ENCODE measurements at regions not wholly inside any gene's neighbourhood (a gene's known extent, or its start where the extent isn't known, plus 50 kb on each side); places are given as distances from the start of the nearest gene placed in this dataset.

DNA sequence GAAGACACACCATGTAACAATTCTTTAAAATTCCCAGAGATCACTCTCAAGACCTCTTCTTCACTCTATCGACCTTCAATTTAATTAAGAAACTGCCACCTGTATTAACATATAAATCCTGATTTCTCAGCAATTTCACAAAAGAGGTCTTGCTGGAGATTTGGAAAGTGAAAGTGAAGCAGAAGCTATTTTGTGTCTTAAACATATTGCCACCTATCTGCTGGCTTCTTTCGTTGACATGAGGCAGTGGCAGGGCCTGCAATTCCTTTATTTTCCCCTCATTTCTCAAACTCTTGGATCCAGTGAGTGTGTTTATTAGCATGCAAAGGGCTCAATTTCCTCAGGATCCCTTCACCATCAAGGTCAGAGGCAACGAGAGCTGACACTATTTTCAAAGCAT is 780.2 kb upstream of the SLITRK1 start:
- POLR2A ChIA-PET (ENCODE audit: unreplicated experiment): no interaction called here
- DNase-seq: no peak
- Histone ChIP-seq H3K9me3 (ENCODE audit: insufficient read depth, low read depth) (no peaks in the 10 kb centered on the region), H3K4me2 (no peak overlapping the region), H3K4me1 (replicated peaks; ENCODE audit: insufficient read depth) (no peaks in the 10 kb centered on the region), H3K79me2 (ENCODE audit: low read depth) (no peaks in the 10 kb centered on the region), H3K4me3 (no peak overlapping the region), H2AFZ (no peak overlapping the region), H3K9me2 (ENCODE audit: insufficient read depth) (no peaks in the 10 kb centered on the region; the same call in 1 of the 2 replicates), H4K20me1 (ENCODE audit: insufficient read depth) (no peaks in the 10 kb centered on the region), H3K27ac (no peak overlapping the region), H3K36me3 (ENCODE audit: low read depth) (no peaks in the 10 kb centered on the region), H3F3A (ENCODE audit: insufficient read depth, low read depth) (no peaks in the 10 kb centered on the region), H3K27me3 (ENCODE audit: insufficient read depth, low read depth) (no peaks in the 10 kb centered on the region)
- CTCF ChIA-PET: no interaction called here
- TF ChIP-seq, protein P1, sequence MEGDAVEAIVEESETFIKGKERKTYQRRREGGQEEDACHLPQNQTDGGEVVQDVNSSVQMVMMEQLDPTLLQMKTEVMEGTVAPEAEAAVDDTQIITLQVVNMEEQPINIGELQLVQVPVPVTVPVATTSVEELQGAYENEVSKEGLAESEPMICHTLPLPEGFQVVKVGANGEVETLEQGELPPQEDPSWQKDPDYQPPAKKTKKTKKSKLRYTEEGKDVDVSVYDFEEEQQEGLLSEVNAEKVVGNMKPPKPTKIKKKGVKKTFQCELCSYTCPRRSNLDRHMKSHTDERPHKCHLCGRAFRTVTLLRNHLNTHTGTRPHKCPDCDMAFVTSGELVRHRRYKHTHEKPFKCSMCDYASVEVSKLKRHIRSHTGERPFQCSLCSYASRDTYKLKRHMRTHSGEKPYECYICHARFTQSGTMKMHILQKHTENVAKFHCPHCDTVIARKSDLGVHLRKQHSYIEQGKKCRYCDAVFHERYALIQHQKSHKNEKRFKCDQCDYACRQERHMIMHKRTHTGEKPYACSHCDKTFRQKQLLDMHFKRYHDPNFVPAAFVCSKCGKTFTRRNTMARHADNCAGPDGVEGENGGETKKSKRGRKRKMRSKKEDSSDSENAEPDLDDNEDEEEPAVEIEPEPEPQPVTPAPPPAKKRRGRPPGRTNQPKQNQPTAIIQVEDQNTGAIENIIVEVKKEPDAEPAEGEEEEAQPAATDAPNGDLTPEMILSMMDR (conservative IDR thresholded peaks at IDR 0.05): no peak
- no peak for TF ChIP-seq EZH2 (IDR thresholded peaks at IDR 0.05; ENCODE audit: low read depth)
- no TSS peak for BruUV-seq (replicated peaks)
- intact Hi-C loops (cut with micrococcal nuclease; ENCODE audit: unreplicated experiment): no loop called here

DNA sequence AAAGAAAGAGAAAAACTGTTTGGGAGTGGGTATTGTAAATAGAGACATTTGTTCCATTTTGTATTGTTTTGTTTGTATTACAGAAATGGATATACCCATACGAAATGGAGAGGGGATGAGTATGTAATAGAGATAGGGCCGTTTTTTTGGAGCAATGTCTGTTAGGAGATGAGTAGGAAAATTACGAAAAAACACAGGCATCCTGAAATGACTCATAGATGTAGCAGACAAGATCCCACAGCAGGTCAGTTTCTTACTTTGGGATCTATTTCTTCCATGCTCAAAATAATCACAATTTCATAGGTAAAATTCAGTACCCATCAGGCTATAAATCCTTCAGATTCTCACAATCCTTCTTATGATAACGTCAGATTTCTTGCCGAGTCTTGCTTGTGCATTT is 779.4 kb upstream of the SLITRK1 start:
- H3K27me3 ChIP-seq (ENCODE audit: insufficient read depth, low read depth): no peaks in the 10 kb centered on the region
- H3K79me2 ChIP-seq (ENCODE audit: low read depth): no peaks in the 10 kb centered on the region
- H3K36me3 ChIP-seq (ENCODE audit: low read depth): no peaks in the 10 kb centered on the region
- H3K27ac ChIP-seq: no peak overlapping the region
- no peak overlapping the region for H3K4me3 ChIP-seq
- BruUV-seq (replicated peaks): no TSS peak
- H4K20me1 ChIP-seq (ENCODE audit: insufficient read depth): no peaks in the 10 kb centered on the region
- no peaks in the 10 kb centered on the region; the same call in 1 of the 2 replicates for H3K9me2 ChIP-seq (ENCODE audit: insufficient read depth)
- H3K4me1 ChIP-seq (replicated peaks; ENCODE audit: insufficient read depth): no peaks in the 10 kb centered on the region
- ChIA-PET POLR2A (ENCODE audit: unreplicated experiment) (no interaction called here), CTCF (no interaction called here)
- TF ChIP-seq, protein P1 (conservative IDR thresholded peaks at IDR 0.05): no peak
- TF ChIP-seq EZH2 (IDR thresholded peaks at IDR 0.05; ENCODE audit: low read depth): no peak
- intact Hi-C loops (cut with micrococcal nuclease; ENCODE audit: unreplicated experiment): no loop called here
- H3F3A ChIP-seq (ENCODE audit: insufficient read depth, low read depth): no peaks in the 10 kb centered on the region
- H3K9me3 ChIP-seq (ENCODE audit: insufficient read depth, low read depth): no peaks in the 10 kb centered on the region
- no peak overlapping the region for H3K4me2 ChIP-seq
- DNase-seq: no peak
- H2AFZ ChIP-seq: no peak overlapping the region

DNA sequence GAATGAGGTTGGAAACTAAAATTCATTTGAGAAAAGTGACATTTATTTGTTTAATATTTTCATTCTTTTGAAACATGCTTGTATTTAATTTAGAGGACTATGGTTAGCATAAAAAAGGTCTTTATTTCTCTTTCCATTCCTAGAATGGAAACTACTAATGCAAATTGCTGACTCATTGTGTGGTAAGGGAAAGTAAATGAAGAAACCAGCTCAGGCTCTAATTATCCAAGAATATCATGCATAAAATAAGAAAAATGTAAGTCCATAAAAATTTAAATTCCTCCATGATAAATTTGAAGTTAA is 777.0 kb upstream of the SLITRK1 start:
- DNase-seq: no peak
- H3K27me3 ChIP-seq (ENCODE audit: insufficient read depth, low read depth): no peaks in the 10 kb centered on the region
- H3K4me3 ChIP-seq: no peak overlapping the region
- H2AFZ ChIP-seq: no peak overlapping the region
- no peak for TF ChIP-seq EZH2 (IDR thresholded peaks at IDR 0.05; ENCODE audit: low read depth)
- TF ChIP-seq, protein P1 (conservative IDR thresholded peaks at IDR 0.05): no peak
- H3K79me2 ChIP-seq (ENCODE audit: low read depth): no peaks in the 10 kb centered on the region
- intact Hi-C loops (cut with micrococcal nuclease; ENCODE audit: unreplicated experiment): no loop called here
- no peaks in the 10 kb centered on the region; the same call in 1 of the 2 replicates for H3K9me2 ChIP-seq (ENCODE audit: insufficient read depth)
- ChIA-PET POLR2A (ENCODE audit: unreplicated experiment) (no interaction called here), CTCF (no interaction called here)
- H3K36me3 ChIP-seq (ENCODE audit: low read depth): no peaks in the 10 kb centered on the region
- H3K4me1 ChIP-seq (replicated peaks; ENCODE audit: insufficient read depth): no peaks in the 10 kb centered on the region
- H4K20me1 ChIP-seq (ENCODE audit: insufficient read depth): no peaks in the 10 kb centered on the region
- no TSS peak for BruUV-seq (replicated peaks)
- no peaks in the 10 kb centered on the region for H3K9me3 ChIP-seq (ENCODE audit: insufficient read depth, low read depth)
- H3F3A ChIP-seq (ENCODE audit: insufficient read depth, low read depth): no peaks in the 10 kb centered on the region
- no peak overlapping the region for H3K4me2 ChIP-seq
- H3K27ac ChIP-seq: no peak overlapping the region

All from PC-9 (cell line).